Motor neuron (in vitro differentiated cells): ENCODE measurements at regions not wholly inside any gene's neighbourhood (a gene's known extent, or its start where the extent isn't known, plus 50 kb on each side); places are given as distances from the start of the nearest gene placed in this dataset.

Source experiments
- ATAC-seq, 8 experiments: fragments of 200-7000 bp; cut with Tn5 transposase; replicated peaks in 6 of 8; 2 replicates each; pipeline ENCODE4 v1.8.0; 2021; ENCODE audit warnings: mild to moderate bottlenecking in 8 of 8, moderate library complexity in 8 of 8
- H3K27ac ChIP-seq, 2 donors: fragments of 250-450 bp; sonication (Bioruptor Pico); 2 replicates each; pipeline ENCODE4 v1.9.0; 2021; ENCODE audit warnings: antibody characterized with exemption in 2 of 2, mild to moderate bottlenecking in 2 of 2, moderate library complexity in 1 of 2
- H3K4me1 ChIP-seq, 2 donors: fragments of 250-450 bp; sonication (Bioruptor Pico); replicated peaks in 1 of 2; 2 replicates each; pipeline ENCODE4 v1.6.1; 2021; ENCODE audit warnings: antibody characterized with exemption in 2 of 2, mild to moderate bottlenecking in 2 of 2, moderate library complexity in 1 of 2
- H3K4me3 ChIP-seq, 5 donors: fragments of 250-450 bp; sonication (Bioruptor Pico); 2 replicates each; pipeline ENCODE4 v1.9.0; 2021; ENCODE audit warnings: antibody characterized with exemption in 5 of 5, mild to moderate bottlenecking in 5 of 5, moderate library complexity in 4 of 5
- WGBS, 10 experiments: fragments of 450-650 bp; shearing (Covaris generic); methylation state at CpG; one replicate each; pipeline ENCODE4 v1.0.0; 2022; 5-methylcytosine and 5-hydroxymethylcytosine counted together
- in situ Hi-C, 9 experiments: fragments of 400-800 bp; cut with MboI; loops; one replicate each; pipeline ENCODE4 v1.15.0; 2021; ENCODE audit warnings: low sequenced_read_pairs in 9 of 9, low pct_unique_long_range_greater_than_20kb in 2 of 9; ENCODE audit not compliant: unreplicated experiment in 9 of 9

- Histone ChIP-seq H3K4me1 (peaks cover 10 to 17% of the 10 kb centered on the region in 2 donors), H3K4me3 (no peak overlapping the region), H3K27ac (no peak overlapping the region)
- 20 to 100% (median 75%) methylated on average over 1 to 4 of the region's 4 CpGs for WGBS, 10 experiments
- peak in 2 of 8 experiments; percentile 43 to 69 for ATAC-seq
- in situ Hi-C loops, result no loop called here
Observed at GRCh38 chr18:10085416-10085815, 171.6 kb downstream of the VAPA start.

GRCh38 chr18:10085876-10086275, 172.1 kb downstream of the VAPA start:
- Histone ChIP-seq H3K4me3 (no peak overlapping the region), H3K4me1 (peaks cover 10 to 15% of the 10 kb centered on the region in 2 donors), H3K27ac (no peak overlapping the region)
- no peak for ATAC-seq
- 14 to 100% (median 88%) methylated on average over 1 to 2 of the region's 3 CpGs; no CpG with 5 or more reads in 5 of the 10 experiments for WGBS, 10 experiments
- in situ Hi-C loops, result no loop called here

- 74 to 93% (median 83%) methylated on average over 1 to 11 of the region's 13 CpGs; no CpG with 5 or more reads in 2 of the 10 experiments for WGBS, 10 experiments
- H3K4me3 ChIP-seq, result no peak overlapping the region
- H3K27ac ChIP-seq, result no peak overlapping the region
- in situ Hi-C loops, result no loop called here
- peak in 4 of 8 experiments; percentile 30 to 77 (median 60) for ATAC-seq
- H3K4me1 ChIP-seq, result peaks cover 2 to 8% of the 10 kb centered on the region in 2 donors
Observed at GRCh38 chr18:10086458-10087210, 172.8 kb downstream of the VAPA start.

GRCh38 chr18:10088734-10089133, 174.9 kb downstream of the VAPA start:
- ATAC-seq, result no peak
- Histone ChIP-seq H3K4me1 (no peaks in the 10 kb centered on the region), H3K27ac (no peak overlapping the region), H3K4me3 (no peak overlapping the region)
- in situ Hi-C loops, result no loop called here
- WGBS, 10 experiments, result 87 to 100% (median 90%) methylated on average over 1 to 3 of the region's 3 CpGs; no CpG with 5 or more reads in 3 of the 10 experiments

GRCh38 chr18:10089881-10090280, 176.1 kb downstream of the VAPA start:
- Histone ChIP-seq H3K4me1 (no peaks in the 10 kb centered on the region), H3K4me3 (no peak overlapping the region), H3K27ac (no peak overlapping the region)
- in situ Hi-C loops, result no loop called here
- WGBS, 10 experiments, result 21 to 75% (median 59%) methylated on average over 1 to 3 of the region's 4 CpGs; no CpG with 5 or more reads in 2 of the 10 experiments
- peak in 1 of 8 experiments; percentile 70 for ATAC-seq

GRCh38 chr18:10090668-10091067, 176.9 kb downstream of the VAPA start:
- no peak for ATAC-seq
- in situ Hi-C loops, result no loop called here
- no peaks in the 10 kb centered on the region for H3K4me1 ChIP-seq
- 43 to 100% (median 89%) methylated on average over 1 to 3 of the region's 4 CpGs; no CpG with 5 or more reads in 3 of the 10 experiments for WGBS, 10 experiments
- H3K4me3 ChIP-seq, result no peak overlapping the region
- H3K27ac ChIP-seq, result no peak overlapping the region

GRCh38 chr18:10093445-10093844, 179.6 kb downstream of the VAPA start:
- 80 to 100% (median 94%) methylated on average over 1 to 9 of the region's 10 CpGs; no CpG with 5 or more reads in 1 of the 10 experiments for WGBS, 10 experiments
- peak in 4 of 8 experiments; percentile 22 to 74 (median 61) for ATAC-seq
- in situ Hi-C loops, result no loop called here
- no peaks in the 10 kb centered on the region for H3K4me1 ChIP-seq
- no peak overlapping the region for H3K4me3 ChIP-seq
- H3K27ac ChIP-seq, result no peak overlapping the region

- WGBS, 10 experiments, result 0 to 83% (median 29%) methylated on average over 1 of the region's 1 CpG; no CpG with 5 or more reads in 5 of the 10 experiments
- H3K27ac ChIP-seq, result no peak overlapping the region
- in situ Hi-C loops, result no loop called here
- peak in 6 of 8 experiments; percentile 31 to 82 (median 53) for ATAC-seq
- H3K4me3 ChIP-seq, result no peak overlapping the region
- no peaks in the 10 kb centered on the region for H3K4me1 ChIP-seq
Observed at GRCh38 chr18:10094154-10094553, 180.3 kb downstream of the VAPA start.

GRCh38 chr18:10094655-10095054, 180.8 kb downstream of the VAPA start:
- in situ Hi-C loops, result no loop called here
- H3K27ac ChIP-seq, result no peak overlapping the region
- H3K4me1 ChIP-seq, result no peaks in the 10 kb centered on the region
- peak in 2 of 8 experiments; percentile 17 to 21 for ATAC-seq
- 17 to 100% (median 83%) methylated on average over 1 of the region's 1 CpG; no CpG with 5 or more reads in 5 of the 10 experiments for WGBS, 10 experiments
- H3K4me3 ChIP-seq, result no peak overlapping the region

- H3K4me3 ChIP-seq, result no peak overlapping the region
- no peak overlapping the region for H3K27ac ChIP-seq
- no peak for ATAC-seq
- peaks cover 4 to 5% of the 10 kb centered on the region in 2 donors for H3K4me1 ChIP-seq
- 67 to 100% (median 88%) methylated on average over 1 to 3 of the region's 3 CpGs; no CpG with 5 or more reads in 2 of the 10 experiments for WGBS, 10 experiments
- in situ Hi-C loops, result no loop called here
Observed at GRCh38 chr18:10095356-10095755, 181.5 kb downstream of the VAPA start.

GRCh38 chr18:10099539-10100140, 185.8 kb downstream of the VAPA start:
- Histone ChIP-seq H3K27ac (no peak overlapping the region), H3K4me3 (no peak overlapping the region), H3K4me1 (peaks cover 22 to 25% of the 10 kb centered on the region in 2 donors)
- WGBS, 10 experiments, result 15 to 100% (median 81%) methylated on average over 1 to 5 of the region's 7 CpGs; no CpG with 5 or more reads in 4 of the 10 experiments
- in situ Hi-C loops, result no loop called here
- ATAC-seq, result peak in 3 of 8 experiments; percentile 14 to 37 (median 22)

- WGBS, 10 experiments, result 0 to 93% (median 51%) methylated on average over 1 to 3 of the region's 4 CpGs; no CpG with 5 or more reads in 2 of the 10 experiments
- Histone ChIP-seq H3K4me3 (no peak overlapping the region), H3K4me1 (peaks cover 22 to 25% of the 10 kb centered on the region in 2 donors), H3K27ac (no peak overlapping the region)
- in situ Hi-C loops, result no loop called here
- peak in 3 of 8 experiments; percentile 77 to 86 (median 81) for ATAC-seq
Observed at GRCh38 chr18:10100196-10100595, 186.4 kb downstream of the VAPA start.
